Muscle layer of duodenum (tissue), 2 donors: ENCODE measurements at regions not wholly inside any gene's neighbourhood (a gene's known extent, or its start where the extent isn't known, plus 50 kb on each side); places are given as distances from the start of the nearest gene placed in this dataset.

Experiments
- H3K27ac ChIP-seq: one replicate; pipeline ENCODE4 v1.7.0; 2013; ENCODE audit warnings: mild to moderate bottlenecking, low read length
- H3K27me3 ChIP-seq: one replicate; pipeline ENCODE4 v1.7.0; 2013; ENCODE audit warnings: low read depth, mild to moderate bottlenecking, control low read depth, low read length
- H3K36me3 ChIP-seq, 2 donors: one replicate each; pipeline ENCODE4 v1.7.0; 2013; ENCODE audit warnings: low read length in 2 of 2, control low read depth in 1 of 2, mild to moderate bottlenecking in 1 of 2; ENCODE audit not compliant: insufficient read depth in 2 of 2, control insufficient read depth in 1 of 2
- H3K4me1 ChIP-seq, 2 donors: one replicate each; pipeline ENCODE4 v1.7.0; 2013; ENCODE audit warnings: low read length in 2 of 2, mild to moderate bottlenecking in 2 of 2, control low read depth in 1 of 2, moderate library complexity in 1 of 2; ENCODE audit not compliant: insufficient read depth in 2 of 2, control insufficient read depth in 1 of 2
- H3K4me3 ChIP-seq, 2 donors: one replicate each; pipeline ENCODE4 v1.7.0; 2013; ENCODE audit warnings: low read length in 2 of 2, low read depth in 1 of 2, mild to moderate bottlenecking in 1 of 2
- H3K9me3 ChIP-seq, 2 donors: one replicate each; pipeline ENCODE4 v1.7.0; 2013; ENCODE audit warnings: low read length in 2 of 2, control low read depth in 1 of 2, mild to moderate bottlenecking in 1 of 2; ENCODE audit not compliant: control insufficient read depth in 1 of 2
- donor health status: healthy.

DNA sequence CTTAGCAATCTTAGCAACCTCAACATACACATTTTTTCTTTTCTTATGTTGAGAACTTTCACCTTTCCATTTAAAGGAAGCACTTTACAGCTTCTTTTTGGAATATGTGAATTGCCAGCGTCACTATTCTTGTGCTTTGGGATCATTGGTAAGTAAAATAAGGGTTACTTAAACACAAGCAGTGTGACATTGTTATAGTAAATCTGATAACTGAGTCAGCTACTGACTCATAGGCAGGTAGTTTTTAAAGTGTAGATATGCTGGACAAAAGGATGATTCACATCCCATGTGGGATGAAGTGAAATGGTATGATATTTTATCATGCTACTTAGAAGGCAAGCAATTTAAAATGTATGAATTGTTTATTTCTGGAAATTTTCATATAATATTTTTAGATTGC is 637.2 kb downstream of the DCDC2C start:
- Histone ChIP-seq H3K4me1 (no peaks in the 10 kb centered on the region), H3K4me3 (no peak overlapping the region), H3K9me3 (peaks cover 3 to 6% of the 10 kb centered on the region in 2 donors), H3K36me3 (no peaks in the 10 kb centered on the region), H3K27me3 (no peaks in the 10 kb centered on the region), H3K27ac (no peak overlapping the region)

- no peaks in the 10 kb centered on the region for H3K27me3 ChIP-seq
- no peak overlapping the region for H3K27ac ChIP-seq
- H3K4me1 ChIP-seq, result no peaks in the 10 kb centered on the region
- peaks cover 3 to 6% of the 10 kb centered on the region in 2 donors for H3K9me3 ChIP-seq
- H3K4me3 ChIP-seq, result no peak overlapping the region
- no peaks in the 10 kb centered on the region for H3K36me3 ChIP-seq
Measured at GRCh38 chr2:4346628-4347027, 643.3 kb downstream of the DCDC2C start.

GRCh38 chr2:4353668-4354067 is 650.3 kb downstream of the DCDC2C start:
- Histone ChIP-seq H3K4me1 (no peaks in the 10 kb centered on the region), H3K27me3 (no peaks in the 10 kb centered on the region), H3K27ac (no peak overlapping the region), H3K36me3 (no peaks in the 10 kb centered on the region), H3K4me3 (no peak overlapping the region), H3K9me3 (no peaks in the 10 kb centered on the region)

GRCh38 chr2:4354164-4354563 is 650.8 kb downstream of the DCDC2C start:
- Histone ChIP-seq H3K36me3 (no peaks in the 10 kb centered on the region), H3K27ac (no peak overlapping the region), H3K4me3 (no peak overlapping the region), H3K4me1 (no peaks in the 10 kb centered on the region), H3K9me3 (no peaks in the 10 kb centered on the region), H3K27me3 (no peaks in the 10 kb centered on the region)

- Histone ChIP-seq H3K4me1 (no peaks in the 10 kb centered on the region), H3K27me3 (no peaks in the 10 kb centered on the region), H3K27ac (no peak overlapping the region), H3K36me3 (no peaks in the 10 kb centered on the region), H3K4me3 (no peak overlapping the region), H3K9me3 (no peaks in the 10 kb centered on the region)
Measured at GRCh38 chr2:4354678-4355077, 651.3 kb downstream of the DCDC2C start.

GRCh38 chr2:4356109-4356508 is 652.7 kb downstream of the DCDC2C start:
- H3K27me3 ChIP-seq, result no peaks in the 10 kb centered on the region
- H3K27ac ChIP-seq, result no peak overlapping the region
- no peaks in the 10 kb centered on the region for H3K36me3 ChIP-seq
- no peaks in the 10 kb centered on the region for H3K4me1 ChIP-seq
- no peaks in the 10 kb centered on the region for H3K9me3 ChIP-seq
- H3K4me3 ChIP-seq, result no peak overlapping the region

GRCh38 chr2:4356541-4356940 is 653.2 kb downstream of the DCDC2C start:
- H3K9me3 ChIP-seq, result no peaks in the 10 kb centered on the region
- no peaks in the 10 kb centered on the region for H3K27me3 ChIP-seq
- no peaks in the 10 kb centered on the region for H3K4me1 ChIP-seq
- no peak overlapping the region for H3K4me3 ChIP-seq
- H3K27ac ChIP-seq, result no peak overlapping the region
- H3K36me3 ChIP-seq, result no peaks in the 10 kb centered on the region

DNA sequence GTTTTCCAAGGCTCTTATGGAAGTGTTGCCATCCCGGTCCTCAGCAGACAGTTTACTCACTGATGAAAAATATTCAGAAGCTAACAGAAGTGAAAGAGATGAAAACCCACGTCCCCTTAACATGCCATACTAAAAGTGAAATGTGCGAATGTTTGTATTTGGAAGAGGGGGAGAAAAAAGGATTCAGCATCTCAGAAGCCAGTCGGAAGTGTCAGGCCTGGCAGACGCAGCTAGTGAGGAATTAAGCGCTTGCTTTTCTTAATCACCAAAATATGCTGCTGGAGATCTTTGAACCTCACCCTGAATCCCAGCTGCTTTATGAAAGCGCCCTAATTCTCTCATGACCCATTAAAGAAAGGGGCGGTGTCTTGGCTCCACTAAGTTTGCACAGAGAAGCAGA is 653.7 kb downstream of the DCDC2C start:
- no peaks in the 10 kb centered on the region for H3K4me1 ChIP-seq
- no peaks in the 10 kb centered on the region for H3K27me3 ChIP-seq
- H3K9me3 ChIP-seq, result no peaks in the 10 kb centered on the region

GRCh38 chr2:4358837-4359236 is 655.5 kb downstream of the DCDC2C start:
- no peaks in the 10 kb centered on the region for H3K27me3 ChIP-seq
- H3K9me3 ChIP-seq, result no peaks in the 10 kb centered on the region
- H3K27ac ChIP-seq, result no peak overlapping the region
- no peaks in the 10 kb centered on the region for H3K36me3 ChIP-seq
- no peak overlapping the region for H3K4me3 ChIP-seq
- H3K4me1 ChIP-seq, result no peaks in the 10 kb centered on the region

More for the DNA sequence above, 653.7 kb downstream of the DCDC2C start:
- Histone ChIP-seq H3K36me3 (no peaks in the 10 kb centered on the region), H3K27ac (no peak overlapping the region), H3K4me3 (no peak overlapping the region)

GRCh38 chr2:4368907-4369306 is 665.5 kb downstream of the DCDC2C start:
- no peak overlapping the region for H3K27ac ChIP-seq
- no peaks in the 10 kb centered on the region for H3K36me3 ChIP-seq
- peak overlapping the region in 1 of 2 donors; percentile 22 for H3K4me3 ChIP-seq
- peaks cover 0 to 14% of the 10 kb centered on the region in 2 donors for H3K9me3 ChIP-seq
- no peaks in the 10 kb centered on the region for H3K4me1 ChIP-seq
- H3K27me3 ChIP-seq, result no peaks in the 10 kb centered on the region

- Histone ChIP-seq H3K27me3 (no peaks in the 10 kb centered on the region), H3K4me1 (no peaks in the 10 kb centered on the region), H3K36me3 (no peaks in the 10 kb centered on the region), H3K9me3 (peaks cover 0 to 14% of the 10 kb centered on the region in 2 donors), H3K27ac (no peak overlapping the region), H3K4me3 (no peak overlapping the region)
Measured at GRCh38 chr2:4369826-4370419, 666.5 kb downstream of the DCDC2C start.

DNA sequence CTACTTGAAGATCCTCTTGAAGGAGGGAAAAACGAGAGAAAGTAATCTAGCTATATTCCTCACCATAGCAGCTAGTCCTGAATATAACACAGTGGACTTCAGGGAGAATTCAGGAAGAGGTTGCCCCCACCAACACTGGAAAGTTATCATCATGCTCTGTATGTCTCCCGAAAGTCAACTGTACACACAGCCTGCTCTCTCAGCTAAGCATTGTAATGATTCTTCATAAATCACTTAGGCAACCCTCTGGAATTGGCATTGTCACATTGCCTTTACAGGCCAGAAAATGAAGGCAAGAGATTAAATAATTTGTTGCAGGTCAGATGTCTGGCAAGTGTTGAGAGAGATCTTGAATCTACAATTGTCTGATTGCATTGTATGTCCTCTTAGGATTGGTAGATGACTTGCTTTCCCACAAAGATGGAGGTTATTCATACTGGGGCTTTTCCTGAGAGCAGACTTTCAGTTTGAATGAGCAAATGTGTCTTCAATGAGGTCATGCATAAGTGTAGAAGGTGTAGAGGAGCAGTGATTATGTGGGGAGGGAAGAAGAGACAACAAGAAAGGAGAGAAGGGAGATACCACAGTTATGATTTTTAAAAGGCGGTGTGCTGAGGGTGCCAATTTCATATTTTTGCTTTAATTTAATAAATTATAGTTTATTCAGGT is 667.2 kb downstream of the DCDC2C start:
- no peaks in the 10 kb centered on the region for H3K4me1 ChIP-seq
- no peak overlapping the region for H3K4me3 ChIP-seq
- no peaks in the 10 kb centered on the region for H3K36me3 ChIP-seq
- H3K27me3 ChIP-seq, result no peaks in the 10 kb centered on the region
- H3K27ac ChIP-seq, result no peak overlapping the region
- H3K9me3 ChIP-seq, result peaks cover 0 to 14% of the 10 kb centered on the region in 2 donors
